ENCODE measurements at regions not wholly inside any gene's neighbourhood (a gene's known extent, or its start where the extent isn't known, plus 50 kb on each side); places are given as distances from the start of the nearest gene placed in this dataset.

DNA sequence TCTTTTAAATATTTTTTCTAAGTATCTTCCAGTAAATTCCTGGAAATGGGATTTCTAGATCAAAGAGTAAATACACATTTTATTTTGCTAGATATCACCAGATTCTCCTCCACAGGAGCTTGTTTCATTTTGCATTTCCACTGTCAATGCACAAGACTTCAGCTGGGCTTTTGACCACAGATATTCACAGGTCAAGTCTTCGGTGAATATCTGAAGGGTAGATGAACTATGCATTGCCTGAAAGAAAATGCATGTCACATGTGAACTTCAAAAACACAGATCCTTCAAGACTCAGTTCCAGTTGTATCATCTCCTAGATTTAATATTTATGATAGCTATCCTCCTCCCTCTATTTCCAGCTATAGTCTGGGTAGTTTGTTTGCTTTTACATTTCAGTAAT, 963.6 kb upstream of the GOT2 start:
- TF ChIP-seq, protein P1, sequence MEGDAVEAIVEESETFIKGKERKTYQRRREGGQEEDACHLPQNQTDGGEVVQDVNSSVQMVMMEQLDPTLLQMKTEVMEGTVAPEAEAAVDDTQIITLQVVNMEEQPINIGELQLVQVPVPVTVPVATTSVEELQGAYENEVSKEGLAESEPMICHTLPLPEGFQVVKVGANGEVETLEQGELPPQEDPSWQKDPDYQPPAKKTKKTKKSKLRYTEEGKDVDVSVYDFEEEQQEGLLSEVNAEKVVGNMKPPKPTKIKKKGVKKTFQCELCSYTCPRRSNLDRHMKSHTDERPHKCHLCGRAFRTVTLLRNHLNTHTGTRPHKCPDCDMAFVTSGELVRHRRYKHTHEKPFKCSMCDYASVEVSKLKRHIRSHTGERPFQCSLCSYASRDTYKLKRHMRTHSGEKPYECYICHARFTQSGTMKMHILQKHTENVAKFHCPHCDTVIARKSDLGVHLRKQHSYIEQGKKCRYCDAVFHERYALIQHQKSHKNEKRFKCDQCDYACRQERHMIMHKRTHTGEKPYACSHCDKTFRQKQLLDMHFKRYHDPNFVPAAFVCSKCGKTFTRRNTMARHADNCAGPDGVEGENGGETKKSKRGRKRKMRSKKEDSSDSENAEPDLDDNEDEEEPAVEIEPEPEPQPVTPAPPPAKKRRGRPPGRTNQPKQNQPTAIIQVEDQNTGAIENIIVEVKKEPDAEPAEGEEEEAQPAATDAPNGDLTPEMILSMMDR (conservative IDR thresholded peaks at IDR 0.05), result no peak
- TF ChIP-seq ZFX (IDR thresholded peaks at IDR 0.05), result no peak
